OCI-LY7 (cell line): ENCODE measurements at regions not wholly inside any gene's neighbourhood (a gene's known extent, or its start where the extent isn't known, plus 50 kb on each side); places are given as distances from the start of the nearest gene placed in this dataset.

Source experiments
- BruUV-seq: library from RNA; stranded (reverse); fragments of 400-500 nt; replicated peaks from 2 replicates; lab custom pipeline; 2021; lab: Mats Ljungman, UMichigan
- CTCF ChIA-PET: fragments of 300-600 bp; sonication (Branson Sonifier 250); formaldehyde crosslinking; loops from one replicate; lab custom pipeline; 2022; ENCODE audit warnings: antibody characterized with exemption; ENCODE audit not compliant: unreplicated experiment; lab: Charles Lee
- POLR2A ChIA-PET: fragments of 300-600 bp; sonication (Branson Sonifier 250); formaldehyde crosslinking; loops from one replicate; lab custom pipeline; 2022; ENCODE audit warnings: antibody characterized with exemption; lab: Charles Lee
- DNase-seq: peaks from one replicate; pipeline ENCODE4 v3.0.0-alpha.2; 2015; ENCODE audit warnings: low spot score
- H2AFZ ChIP-seq: fragments of 200-600 bp; sonication (generic), shearing (Covaris generic); 2 replicates; pipeline ENCODE4 v1.6.1; 2014; ENCODE audit warnings: mild to moderate bottlenecking, antibody characterized with exemption, low read length, moderate library complexity
- H3K27ac ChIP-seq: fragments of 200-600 bp; sonication (generic); 2 replicates; pipeline ENCODE4 v1.5.1; 2014; ENCODE audit warnings: mixed run types, low read depth, mild to moderate bottlenecking, moderate library complexity, low read length, inconsistent platforms; ENCODE audit not compliant: poor library complexity, severe bottlenecking
- H3K36me3 ChIP-seq: fragments of 200-600 bp; sonication (generic); 2 replicates; pipeline ENCODE4 v1.6.1; 2014; ENCODE audit warnings: mild to moderate bottlenecking, antibody characterized with exemption, low read length, moderate library complexity, mixed read lengths; ENCODE audit not compliant: insufficient read depth
- H3K4me1 ChIP-seq: fragments of 200-600 bp; sonication (generic); 2 replicates; pipeline ENCODE4 v1.5.1; 2014; ENCODE audit warnings: mild to moderate bottlenecking, low read length; ENCODE audit not compliant: insufficient read depth, poor library complexity, severe bottlenecking
- H3K4me2 ChIP-seq: fragments of 200-600 bp; sonication (generic); 2 replicates; pipeline ENCODE4 v1.6.1; 2014; ENCODE audit warnings: mild to moderate bottlenecking, low read length
- H3K4me3 ChIP-seq: fragments of 200-600 bp; sonication (generic); 2 replicates; pipeline ENCODE4 v1.5.1; 2014; ENCODE audit warnings: mild to moderate bottlenecking, low read depth, low read length; ENCODE audit not compliant: poor library complexity, severe bottlenecking
- H3K79me2 ChIP-seq: fragments of 200-600 bp; sonication (generic); 2 replicates; pipeline ENCODE4 v1.6.1; 2016; ENCODE audit warnings: low read depth, mild to moderate bottlenecking, low read length, moderate library complexity, mixed read lengths; ENCODE audit not compliant: insufficient read depth
- H3K9me2 ChIP-seq: fragments of 200-600 bp; sonication (generic); 2 replicates; pipeline ENCODE4 v1.6.1; 2016; ENCODE audit warnings: mild to moderate bottlenecking, low read length, mixed read lengths; ENCODE audit not compliant: insufficient read depth
- H3K9me3 ChIP-seq: fragments of 200-600 bp; sonication (generic); 2 replicates; pipeline ENCODE4 v1.6.1; 2014; ENCODE audit warnings: mild to moderate bottlenecking, mixed run types, low read length, mixed read lengths
- H4K20me1 ChIP-seq: fragments of 200-600 bp; sonication (generic); 2 replicates; pipeline ENCODE4 v1.6.1; 2014; ENCODE audit warnings: mild to moderate bottlenecking, antibody characterized with exemption, low read length, moderate library complexity, mixed read lengths; ENCODE audit not compliant: insufficient read depth
- EZH2phosphoT487 ChIP-seq: fragments of 200-600 bp; sonication (generic); IDR thresholded peaks from 2 replicates; pipeline ENCODE4 v1.6.1; 2018; ENCODE audit warnings: low read depth, borderline replicate concordance, mild to moderate bottlenecking, mixed run types, antibody characterized with exemption, low read length, moderate library complexity, mixed read lengths
- intact Hi-C: fragments of 100-400 bp; cut with micrococcal nuclease; formaldehyde crosslinking; loops from one replicate; pipeline ENCODE4 v1.10.0; 2022; ENCODE audit not compliant: unreplicated experiment
- TF ChIP-seq, protein P1 (sequence below): fragments of 200-600 bp; sonication (generic); conservative IDR thresholded peaks from 2 replicates; pipeline ENCODE4 v1.5.1; 2014; ENCODE audit warnings: mild to moderate bottlenecking, antibody characterized with exemption, low read length, moderate library complexity, mixed read lengths

DNA sequence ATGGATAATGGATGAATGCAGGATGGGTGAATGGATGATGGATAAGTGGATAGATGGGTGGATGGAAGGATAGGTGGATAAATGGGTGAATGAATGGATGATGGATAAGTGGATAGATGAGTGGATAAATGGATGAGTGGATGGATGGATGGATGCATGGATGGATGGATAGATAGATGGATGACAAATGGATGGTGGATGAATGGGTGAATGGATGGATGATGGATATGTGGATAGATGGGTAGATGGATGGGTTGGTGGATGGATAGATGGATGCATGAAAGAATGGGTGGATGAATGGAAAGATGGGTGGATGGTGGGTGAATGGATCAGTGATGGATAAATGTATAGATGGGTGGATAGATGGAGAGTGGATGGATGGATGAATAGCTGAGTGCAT is 564.8 kb downstream of the MIAT start:
- CTCF ChIA-PET = no interaction called here

DNA sequence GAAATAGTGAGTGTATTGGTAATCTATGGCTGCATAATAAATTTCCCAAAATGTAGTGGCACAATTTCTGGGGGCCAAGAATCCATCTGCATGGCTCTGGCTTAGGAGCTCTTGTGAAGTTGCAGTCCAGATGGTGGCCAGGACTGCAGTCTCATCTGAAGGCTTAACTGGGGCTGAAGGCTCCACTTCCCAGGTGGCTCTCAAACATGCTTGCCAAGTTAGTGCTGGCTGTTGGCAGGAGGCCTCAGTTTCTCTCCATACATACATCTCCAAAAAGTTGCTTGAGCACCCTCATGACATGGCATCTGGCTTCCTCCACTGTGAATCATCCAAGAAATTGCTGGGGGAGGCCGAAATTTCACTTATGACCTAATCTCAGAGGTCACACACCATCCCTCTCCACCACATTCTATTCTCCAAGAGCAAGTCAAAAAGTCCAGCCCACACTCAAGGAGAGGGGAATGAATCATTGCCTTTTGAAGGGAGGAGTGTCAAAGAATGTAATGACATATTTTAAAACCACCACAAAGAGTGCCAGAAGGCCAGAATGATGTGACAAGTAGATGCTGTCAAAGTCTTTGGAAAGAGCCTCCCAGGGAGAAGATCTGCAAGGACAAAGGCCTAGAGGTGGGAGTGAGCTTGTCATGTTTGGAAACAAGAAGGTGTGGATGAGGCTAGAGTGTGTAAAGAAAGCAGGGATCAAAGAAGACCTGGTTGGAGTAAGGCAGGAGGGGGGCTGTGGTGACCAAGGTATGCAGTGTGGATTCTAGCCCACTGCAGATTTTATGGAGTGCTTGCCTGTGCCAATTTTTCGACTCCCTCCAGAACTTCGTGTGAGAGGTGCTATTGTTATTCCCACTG is 566.2 kb downstream of the MIAT start:
- no TSS peak for BruUV-seq
- no peaks in the 10 kb centered on the region for H3K9me2 ChIP-seq
- no peaks in the 10 kb centered on the region for H3K4me1 ChIP-seq
- TF ChIP-seq EZH2phosphoT487 = no peak
- TF ChIP-seq, protein P1, sequence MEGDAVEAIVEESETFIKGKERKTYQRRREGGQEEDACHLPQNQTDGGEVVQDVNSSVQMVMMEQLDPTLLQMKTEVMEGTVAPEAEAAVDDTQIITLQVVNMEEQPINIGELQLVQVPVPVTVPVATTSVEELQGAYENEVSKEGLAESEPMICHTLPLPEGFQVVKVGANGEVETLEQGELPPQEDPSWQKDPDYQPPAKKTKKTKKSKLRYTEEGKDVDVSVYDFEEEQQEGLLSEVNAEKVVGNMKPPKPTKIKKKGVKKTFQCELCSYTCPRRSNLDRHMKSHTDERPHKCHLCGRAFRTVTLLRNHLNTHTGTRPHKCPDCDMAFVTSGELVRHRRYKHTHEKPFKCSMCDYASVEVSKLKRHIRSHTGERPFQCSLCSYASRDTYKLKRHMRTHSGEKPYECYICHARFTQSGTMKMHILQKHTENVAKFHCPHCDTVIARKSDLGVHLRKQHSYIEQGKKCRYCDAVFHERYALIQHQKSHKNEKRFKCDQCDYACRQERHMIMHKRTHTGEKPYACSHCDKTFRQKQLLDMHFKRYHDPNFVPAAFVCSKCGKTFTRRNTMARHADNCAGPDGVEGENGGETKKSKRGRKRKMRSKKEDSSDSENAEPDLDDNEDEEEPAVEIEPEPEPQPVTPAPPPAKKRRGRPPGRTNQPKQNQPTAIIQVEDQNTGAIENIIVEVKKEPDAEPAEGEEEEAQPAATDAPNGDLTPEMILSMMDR = no peak
- no peak overlapping the region for H3K4me2 ChIP-seq
- no peak for DNase-seq
- H3K27ac ChIP-seq = no peak overlapping the region
- no peaks in the 10 kb centered on the region for H3K36me3 ChIP-seq
- no peak overlapping the region for H2AFZ ChIP-seq
- H4K20me1 ChIP-seq = no peaks in the 10 kb centered on the region
- no peak overlapping the region for H3K4me3 ChIP-seq
- ChIA-PET CTCF (no interaction called here), POLR2A (interaction anchor here (0.7 kb wide), 1 partner anchor 173 kb away, joined by 3 read pairs; no protein-coding TSS in a partner anchor)
- no peaks in the 10 kb centered on the region for H3K9me3 ChIP-seq
- no peaks in the 10 kb centered on the region for H3K79me2 ChIP-seq
- intact Hi-C loops = no loop called here

More for the DNA sequence above, 564.8 kb downstream of the MIAT start:
- no peak overlapping the region for H3K4me2 ChIP-seq
- no TSS peak for BruUV-seq
- H3K36me3 ChIP-seq = no peaks in the 10 kb centered on the region
- H3K9me3 ChIP-seq = no peaks in the 10 kb centered on the region
- no peaks in the 10 kb centered on the region for H3K79me2 ChIP-seq
- no peaks in the 10 kb centered on the region for H4K20me1 ChIP-seq
- H2AFZ ChIP-seq = no peak overlapping the region
- no peaks in the 10 kb centered on the region for H3K4me1 ChIP-seq
- intact Hi-C loops = no loop called here
- no peak for DNase-seq
- H3K4me3 ChIP-seq = no peak overlapping the region
- H3K27ac ChIP-seq = no peak overlapping the region
- no peak for TF ChIP-seq EZH2phosphoT487
- TF ChIP-seq, protein P1 = no peak
- POLR2A ChIA-PET = no interaction called here
- H3K9me2 ChIP-seq = no peaks in the 10 kb centered on the region
